Right atrium auricular region (tissue), 2 donors: ENCODE measurements at regions not wholly inside any gene's neighbourhood (a gene's known extent, or its start where the extent isn't known, plus 50 kb on each side); places are given as distances from the start of the nearest gene placed in this dataset.
"Not testable (repeated sequence)": the region's sequence is repeated elsewhere in the genome, so short reads cannot be mapped to it uniquely, and the experiment has no call there.

Experiments used
- DNase-seq: peaks from one replicate; pipeline ENCODE4 v3.0.0-alpha.2; 2019; ENCODE audit warnings: low spot score
- H3K27ac ChIP-seq, 2 donors: fragments of 200-600 bp; sonication (generic); 1 replicate in 1 of 2; 2 replicates in 1 of 2; pipeline ENCODE4 v1.5.1; 2016 to 2019
- H3K27me3 ChIP-seq, 2 donors: fragments of 200-600 bp; sonication (generic); one replicate each; pipeline versions ENCODE4 v1.5.1 to v1.6.0; 2017 to 2019
- H3K36me3 ChIP-seq: fragments of 200-600 bp; sonication (generic); one replicate; pipeline ENCODE4 v1.5.1; 2016
- H3K4me1 ChIP-seq, 2 donors: fragments of 200-600 bp; sonication (generic); one replicate each; pipeline versions ENCODE4 v1.5.1 to v1.6.0; 2017 to 2019
- H3K4me3 ChIP-seq, 2 donors: fragments of 200-600 bp; sonication (generic); 1 replicate in 1 of 2; 2 replicates in 1 of 2; pipeline ENCODE4 v1.5.1; 2017 to 2019; ENCODE audit warnings: mild to moderate bottlenecking in 1 of 2, moderate library complexity in 1 of 2
- H3K9me3 ChIP-seq, 2 donors: fragments of 200-600 bp; sonication (generic); one replicate each; pipeline ENCODE4 v1.5.1; 2019
- TF ChIP-seq, protein P1 (sequence below), 2 donors: fragments of 200-600 bp; sonication (generic); IDR thresholded peaks; one replicate each; pipeline ENCODE4 v1.5.1; 2019; ENCODE audit warnings: antibody characterized with exemption in 2 of 2

GRCh38 chr7:114148779-114149178 is 230.0 kb upstream of the PPP1R3A start:
- H3K9me3 ChIP-seq = no peaks in the 10 kb centered on the region
- no peaks in the 10 kb centered on the region for H3K4me1 ChIP-seq
- DNase-seq = no peak
- no peak overlapping the region for H3K4me3 ChIP-seq
- TF ChIP-seq, protein P1, sequence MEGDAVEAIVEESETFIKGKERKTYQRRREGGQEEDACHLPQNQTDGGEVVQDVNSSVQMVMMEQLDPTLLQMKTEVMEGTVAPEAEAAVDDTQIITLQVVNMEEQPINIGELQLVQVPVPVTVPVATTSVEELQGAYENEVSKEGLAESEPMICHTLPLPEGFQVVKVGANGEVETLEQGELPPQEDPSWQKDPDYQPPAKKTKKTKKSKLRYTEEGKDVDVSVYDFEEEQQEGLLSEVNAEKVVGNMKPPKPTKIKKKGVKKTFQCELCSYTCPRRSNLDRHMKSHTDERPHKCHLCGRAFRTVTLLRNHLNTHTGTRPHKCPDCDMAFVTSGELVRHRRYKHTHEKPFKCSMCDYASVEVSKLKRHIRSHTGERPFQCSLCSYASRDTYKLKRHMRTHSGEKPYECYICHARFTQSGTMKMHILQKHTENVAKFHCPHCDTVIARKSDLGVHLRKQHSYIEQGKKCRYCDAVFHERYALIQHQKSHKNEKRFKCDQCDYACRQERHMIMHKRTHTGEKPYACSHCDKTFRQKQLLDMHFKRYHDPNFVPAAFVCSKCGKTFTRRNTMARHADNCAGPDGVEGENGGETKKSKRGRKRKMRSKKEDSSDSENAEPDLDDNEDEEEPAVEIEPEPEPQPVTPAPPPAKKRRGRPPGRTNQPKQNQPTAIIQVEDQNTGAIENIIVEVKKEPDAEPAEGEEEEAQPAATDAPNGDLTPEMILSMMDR (IDR thresholded peaks at IDR 0.05) = no peak
- H3K27ac ChIP-seq = no peak overlapping the region
- H3K27me3 ChIP-seq = no peaks in the 10 kb centered on the region
- no peaks in the 10 kb centered on the region for H3K36me3 ChIP-seq

- Histone ChIP-seq H3K4me1 (no peaks in the 10 kb centered on the region), H3K27me3 (no peaks in the 10 kb centered on the region), H3K36me3 (no peaks in the 10 kb centered on the region), H3K4me3 (no peak overlapping the region), H3K9me3 (no peaks in the 10 kb centered on the region), H3K27ac (no peak overlapping the region)
- TF ChIP-seq, protein P1 (IDR thresholded peaks at IDR 0.05) = no peak
- no peak for DNase-seq
Measured at GRCh38 chr7:114141415-114141814, 222.6 kb upstream of the PPP1R3A start.

DNA sequence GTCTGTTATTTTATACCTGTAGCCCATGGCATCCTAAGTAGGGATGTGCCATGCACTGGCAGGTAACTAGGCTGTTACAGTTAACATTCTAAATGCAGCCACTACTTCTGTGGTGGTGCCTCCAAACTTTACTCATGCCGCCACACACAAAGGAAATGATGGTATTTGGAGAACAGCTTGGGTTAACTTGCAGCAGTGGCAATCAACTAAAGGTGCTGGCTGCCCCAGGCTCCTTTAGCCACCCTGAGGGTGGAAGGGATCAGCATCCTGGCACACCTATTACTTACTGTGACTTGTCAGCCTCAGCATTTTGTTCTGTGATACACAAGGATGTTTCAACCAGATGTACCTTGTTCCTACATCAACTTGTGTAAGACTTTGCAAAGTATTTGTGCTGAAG is 221.8 kb upstream of the PPP1R3A start:
- H3K9me3 ChIP-seq = no peaks in the 10 kb centered on the region
- TF ChIP-seq, protein P1 (IDR thresholded peaks at IDR 0.05) = no peak
- H3K27ac ChIP-seq = no peak overlapping the region
- DNase-seq = no peak
- no peak overlapping the region for H3K4me3 ChIP-seq
- no peaks in the 10 kb centered on the region for H3K4me1 ChIP-seq
- H3K36me3 ChIP-seq = no peaks in the 10 kb centered on the region
- no peaks in the 10 kb centered on the region for H3K27me3 ChIP-seq

- H3K9me3 ChIP-seq, H3K36me3 ChIP-seq, DNase-seq, H3K4me3 ChIP-seq, H3K4me1 ChIP-seq, H3K27ac ChIP-seq, H3K27me3 ChIP-seq: not testable (repeated sequence)
Measured at GRCh38 chr7:114139690-114140089, 220.9 kb upstream of the PPP1R3A start.

DNA sequence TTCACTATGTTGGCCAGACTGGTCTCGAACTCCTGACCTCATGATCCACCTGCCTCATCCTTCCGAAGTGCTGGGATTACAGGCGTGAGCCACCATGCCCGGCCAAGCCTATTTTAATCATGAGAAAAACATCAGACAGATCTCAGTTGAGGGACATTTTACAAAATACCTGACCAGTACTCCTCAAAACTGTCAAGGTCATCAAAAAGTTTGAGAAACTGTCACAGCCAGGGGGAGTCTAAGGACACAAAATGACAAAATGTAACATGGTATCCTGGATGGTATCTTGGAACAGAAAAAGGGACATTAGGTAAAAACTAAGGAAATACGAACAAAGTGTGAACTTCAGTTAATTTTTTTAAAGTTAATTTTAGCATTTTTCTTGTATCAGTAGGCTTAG is 219.8 kb upstream of the PPP1R3A start:
- TF ChIP-seq, protein P1 (IDR thresholded peaks at IDR 0.05) = no peak
- no peaks in the 10 kb centered on the region for H3K4me1 ChIP-seq

DNA sequence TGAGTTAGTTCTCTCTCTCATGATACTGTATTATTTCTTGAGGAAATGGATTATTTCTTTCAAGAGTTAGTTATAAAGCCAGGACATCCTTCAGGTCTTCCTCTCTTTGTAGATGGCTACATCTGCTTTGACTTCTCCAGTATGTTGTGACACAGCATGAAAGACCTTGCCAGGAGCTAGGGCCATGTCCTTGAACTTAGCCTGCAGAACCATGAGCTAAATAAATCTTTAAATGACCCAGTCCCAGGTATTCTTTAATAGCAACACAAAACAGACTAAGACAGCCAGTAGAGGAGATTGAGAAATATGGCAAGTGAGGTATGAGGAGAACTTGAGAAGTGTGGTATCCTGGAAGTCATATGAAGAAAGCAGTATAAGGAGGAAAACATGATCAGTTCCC is 214.9 kb upstream of the PPP1R3A start:
- Histone ChIP-seq H3K36me3 (no peaks in the 10 kb centered on the region), H3K4me1 (no peaks in the 10 kb centered on the region), H3K9me3 (no peaks in the 10 kb centered on the region), H3K4me3 (no peak overlapping the region), H3K27me3 (no peaks in the 10 kb centered on the region), H3K27ac (no peak overlapping the region)
- TF ChIP-seq, protein P1 (IDR thresholded peaks at IDR 0.05) = no peak
- DNase-seq = no peak

More for the DNA sequence above, 219.8 kb upstream of the PPP1R3A start:
- Histone ChIP-seq H3K27me3 (no peaks in the 10 kb centered on the region), H3K36me3 (no peaks in the 10 kb centered on the region), H3K4me3 (no peak overlapping the region), H3K27ac (no peak overlapping the region), H3K9me3 (no peaks in the 10 kb centered on the region)
- DNase-seq = no peak
